ENCODE measurements at regions not wholly inside any gene's neighbourhood (a gene's known extent, or its start where the extent isn't known, plus 50 kb on each side); places are given as distances from the start of the nearest gene placed in this dataset.
A peak's percentile ranks its signal among the peaks of the same experiment; 100 is the strongest.

DNA sequence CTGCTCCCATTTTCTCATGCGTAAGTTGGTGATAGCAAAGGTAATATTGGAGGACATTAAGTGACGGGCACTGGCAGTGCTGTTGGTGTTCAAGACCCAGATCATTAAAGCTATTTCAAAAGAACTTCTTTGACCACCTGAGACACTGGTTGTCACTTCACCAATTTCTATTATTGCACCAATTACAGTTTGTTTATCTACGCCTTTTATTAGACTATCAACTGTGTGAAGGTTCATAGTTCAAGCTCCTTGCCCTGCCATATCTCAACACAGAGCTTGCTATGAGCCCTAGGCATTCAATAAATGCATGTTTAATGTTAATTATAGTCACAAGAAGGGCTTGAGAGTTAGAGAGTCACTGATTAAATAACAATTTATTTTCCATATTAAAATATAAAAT, 778.7 kb upstream of the HS3ST1 start (continued):
- TF ChIP-seq EZH2 (IDR thresholded peaks at IDR 0.05; ENCODE audit: low read depth, unreplicated experiment) (no peak), REST (IDR thresholded peaks at IDR 0.05; ENCODE audit: unreplicated experiment) (no peak), EZH2phosphoT487 (IDR thresholded peaks at IDR 0.05; ENCODE audit: unreplicated experiment) (no peak), POLR2AphosphoS5 (IDR thresholded peaks at IDR 0.05; ENCODE audit: low read depth) (no peak)
- TF ChIP-seq, protein P1, sequence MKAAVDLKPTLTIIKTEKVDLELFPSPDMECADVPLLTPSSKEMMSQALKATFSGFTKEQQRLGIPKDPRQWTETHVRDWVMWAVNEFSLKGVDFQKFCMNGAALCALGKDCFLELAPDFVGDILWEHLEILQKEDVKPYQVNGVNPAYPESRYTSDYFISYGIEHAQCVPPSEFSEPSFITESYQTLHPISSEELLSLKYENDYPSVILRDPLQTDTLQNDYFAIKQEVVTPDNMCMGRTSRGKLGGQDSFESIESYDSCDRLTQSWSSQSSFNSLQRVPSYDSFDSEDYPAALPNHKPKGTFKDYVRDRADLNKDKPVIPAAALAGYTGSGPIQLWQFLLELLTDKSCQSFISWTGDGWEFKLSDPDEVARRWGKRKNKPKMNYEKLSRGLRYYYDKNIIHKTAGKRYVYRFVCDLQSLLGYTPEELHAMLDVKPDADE (IDR thresholded peaks at IDR 0.05), result no peak
- TF ChIP-seq, protein P2, sequence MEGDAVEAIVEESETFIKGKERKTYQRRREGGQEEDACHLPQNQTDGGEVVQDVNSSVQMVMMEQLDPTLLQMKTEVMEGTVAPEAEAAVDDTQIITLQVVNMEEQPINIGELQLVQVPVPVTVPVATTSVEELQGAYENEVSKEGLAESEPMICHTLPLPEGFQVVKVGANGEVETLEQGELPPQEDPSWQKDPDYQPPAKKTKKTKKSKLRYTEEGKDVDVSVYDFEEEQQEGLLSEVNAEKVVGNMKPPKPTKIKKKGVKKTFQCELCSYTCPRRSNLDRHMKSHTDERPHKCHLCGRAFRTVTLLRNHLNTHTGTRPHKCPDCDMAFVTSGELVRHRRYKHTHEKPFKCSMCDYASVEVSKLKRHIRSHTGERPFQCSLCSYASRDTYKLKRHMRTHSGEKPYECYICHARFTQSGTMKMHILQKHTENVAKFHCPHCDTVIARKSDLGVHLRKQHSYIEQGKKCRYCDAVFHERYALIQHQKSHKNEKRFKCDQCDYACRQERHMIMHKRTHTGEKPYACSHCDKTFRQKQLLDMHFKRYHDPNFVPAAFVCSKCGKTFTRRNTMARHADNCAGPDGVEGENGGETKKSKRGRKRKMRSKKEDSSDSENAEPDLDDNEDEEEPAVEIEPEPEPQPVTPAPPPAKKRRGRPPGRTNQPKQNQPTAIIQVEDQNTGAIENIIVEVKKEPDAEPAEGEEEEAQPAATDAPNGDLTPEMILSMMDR (conservative IDR thresholded peaks at IDR 0.05; ENCODE audit: low read depth in 2 of 2), result no peak

DNA sequence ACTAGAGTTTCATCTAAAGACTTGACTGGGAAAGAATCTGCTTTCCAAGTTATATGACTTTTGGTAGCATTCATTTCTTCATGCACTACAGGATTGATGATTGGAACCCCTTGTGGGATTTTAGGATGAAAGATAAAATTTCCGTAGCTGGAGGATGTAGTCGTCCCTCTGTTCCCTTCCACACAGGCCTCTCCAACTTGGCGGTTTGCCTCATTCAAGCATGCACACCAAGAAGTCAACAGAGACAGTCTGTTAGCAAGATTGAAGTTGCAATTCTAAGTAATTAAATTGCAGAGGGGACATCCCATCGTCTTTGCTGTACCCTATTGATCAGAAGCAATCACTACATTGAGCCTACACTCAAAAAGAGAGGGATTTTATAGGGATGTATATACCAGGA, 777.4 kb upstream of the HS3ST1 start:
- no peaks in the 10 kb centered on the region; the same call in 1 of the 2 replicates for H3K4me1 ChIP-seq (ENCODE audit: insufficient read depth)
- ATAC-seq, result no peak
- no peak for TF ChIP-seq JUNB (IDR thresholded peaks at IDR 0.05; ENCODE audit: unreplicated experiment)
- no peak for TF ChIP-seq REST (IDR thresholded peaks at IDR 0.05; ENCODE audit: unreplicated experiment)
- TF ChIP-seq EZH2phosphoT487 (IDR thresholded peaks at IDR 0.05; ENCODE audit: unreplicated experiment), result no peak
- no peak for TF ChIP-seq STAT1 (IDR thresholded peaks at IDR 0.05; ENCODE audit: unreplicated experiment)

More for the DNA sequence above, 777.4 kb upstream of the HS3ST1 start:
- no peak overlapping the region for H3K4me3 ChIP-seq
- no peaks in the 10 kb centered on the region for H3K27me3 ChIP-seq (ENCODE audit: insufficient read depth)
- no peaks in the 10 kb centered on the region for H3F3A ChIP-seq (replicated peaks; ENCODE audit: low read depth)
- Mint-ChIP-seq H3K27me3 (ENCODE audit: insufficient read depth, low read depth, poor library complexity) (no peaks in the 10 kb centered on the region), H3K36me3 (ENCODE audit: low read depth) (no peaks in the 10 kb centered on the region), H3K4me3 (no peak overlapping the region), H3K27ac (no peak overlapping the region), H3K4me1 (no peaks in the 10 kb centered on the region), H3K9me3 (no peaks in the 10 kb centered on the region)
- H3K27ac ChIP-seq (ENCODE audit: low read depth), result no peak overlapping the region
- no peaks in the 10 kb centered on the region for H4K20me1 ChIP-seq (replicated peaks; ENCODE audit: insufficient read depth)
- H2AFZ ChIP-seq, result peak overlapping the region; percentile 67
- no peak overlapping the region for H3K4me2 ChIP-seq
- DNase-seq (ENCODE audit: low spot score), result no peak
- no peaks in the 10 kb centered on the region for H3K36me3 ChIP-seq (ENCODE audit: insufficient read depth)
- peaks cover 3% of the 10 kb centered on the region; the same call in 1 of the 2 replicates for H3K9me2 ChIP-seq (ENCODE audit: insufficient read depth)
- no peaks in the 10 kb centered on the region for H3K79me2 ChIP-seq (replicated peaks; ENCODE audit: insufficient read depth)
